ENCODE measurements at regions not wholly inside any gene's neighbourhood (a gene's known extent, or its start where the extent isn't known, plus 50 kb on each side); places are given as distances from the start of the nearest gene placed in this dataset.
"Not testable (repeated sequence)": the region's sequence is repeated elsewhere in the genome, so short reads cannot be mapped to it uniquely, and the experiment has no call there.

- no peak for DNase-seq (ENCODE audit: low spot score)
Measured at GRCh38 chr18:1413323-1413675, 508.6 kb downstream of the ADCYAP1 start.

- no peak for DNase-seq (ENCODE audit: low spot score)
Measured at GRCh38 chr18:1416074-1416473, 511.4 kb downstream of the ADCYAP1 start.

GRCh38 chr18:1421502-1421901, 516.8 kb downstream of the ADCYAP1 start:
- no peak for DNase-seq (ENCODE audit: low spot score)

- no peak for DNase-seq (ENCODE audit: low spot score)
Measured at GRCh38 chr18:1422634-1423033, 518.0 kb downstream of the ADCYAP1 start.

GRCh38 chr18:1425679-1426078, 521.0 kb downstream of the ADCYAP1 start:
- DNase-seq (ENCODE audit: low spot score) = no peak

GRCh38 chr18:1435487-1435886, 530.8 kb downstream of the ADCYAP1 start:
- no peak for DNase-seq (ENCODE audit: low spot score)

GRCh38 chr18:1436199-1436598, 531.5 kb downstream of the ADCYAP1 start:
- DNase-seq (ENCODE audit: low spot score) = no peak

- no peak for DNase-seq (ENCODE audit: low spot score)
Measured at GRCh38 chr18:1438458-1438910, 533.8 kb downstream of the ADCYAP1 start.

- no peak for DNase-seq (ENCODE audit: low spot score)
Measured at GRCh38 chr18:1438967-1439366, 534.3 kb downstream of the ADCYAP1 start.

GRCh38 chr18:1444062-1444461, 539.4 kb downstream of the ADCYAP1 start:
- DNase-seq (ENCODE audit: low spot score) = not testable (repeated sequence)

- no peak for DNase-seq (ENCODE audit: low spot score)
Measured at GRCh38 chr18:1446765-1447164, 542.1 kb downstream of the ADCYAP1 start.

GRCh38 chr18:1452821-1453220, 548.1 kb downstream of the ADCYAP1 start:
- DNase-seq (ENCODE audit: low spot score) = no peak

GRCh38 chr18:1455605-1456004, 550.9 kb downstream of the ADCYAP1 start:
- no peak for DNase-seq (ENCODE audit: low spot score)

- no peak for DNase-seq (ENCODE audit: low spot score)
Measured at GRCh38 chr18:1458547-1458946, 553.9 kb downstream of the ADCYAP1 start.

- no peak for DNase-seq (ENCODE audit: low spot score)
Measured at GRCh38 chr18:1463981-1464380, 559.3 kb downstream of the ADCYAP1 start.

- DNase-seq (ENCODE audit: low spot score) = no peak
Measured at GRCh38 chr18:1464444-1465217, 560.0 kb downstream of the ADCYAP1 start.

- no peak for DNase-seq (ENCODE audit: low spot score)
Measured at GRCh38 chr18:1466035-1466434, 561.4 kb downstream of the ADCYAP1 start.

GRCh38 chr18:1467461-1467964, 562.8 kb downstream of the ADCYAP1 start:
- no peak for DNase-seq (ENCODE audit: low spot score)

GRCh38 chr18:1468550-1468949, 563.9 kb downstream of the ADCYAP1 start:
- no peak for DNase-seq (ENCODE audit: low spot score)

GRCh38 chr18:1475867-1476266, 571.2 kb downstream of the ADCYAP1 start:
- DNase-seq (ENCODE audit: low spot score) = no peak

- DNase-seq (ENCODE audit: low spot score) = no peak
Measured at GRCh38 chr18:1480309-1480708, 575.6 kb downstream of the ADCYAP1 start.

- no peak for DNase-seq (ENCODE audit: low spot score)
Measured at GRCh38 chr18:1481577-1481976, 576.9 kb downstream of the ADCYAP1 start.

- no peak for DNase-seq (ENCODE audit: low spot score)
Measured at GRCh38 chr18:1483385-1483784, 578.7 kb downstream of the ADCYAP1 start.

GRCh38 chr18:1487457-1487856, 582.8 kb downstream of the ADCYAP1 start:
- no peak for DNase-seq (ENCODE audit: low spot score)
